H1 (cell line): ENCODE measurements at regions not wholly inside any gene's neighbourhood (a gene's known extent, or its start where the extent isn't known, plus 50 kb on each side); places are given as distances from the start of the nearest gene placed in this dataset.

Source experiments
- CTCF ChIA-PET: fragments of 300-600 bp; sonication (Branson Sonifier 250); formaldehyde crosslinking; loops from one replicate; lab custom pipeline; 2021; ENCODE audit not compliant: partially characterized antibody; lab: Charles Lee
- POLR2A ChIA-PET: fragments of 300-600 bp; sonication (Branson Sonifier 250); formaldehyde crosslinking; loops from one replicate; lab custom pipeline; 2021; ENCODE audit warnings: inconsistent platforms; ENCODE audit not compliant: partially characterized antibody; lab: Charles Lee
- DNase-seq, 2 experiments: peaks; one replicate each; pipeline versions ENCODE4 v3.0.0 to v3.0.0-alpha.2; 2010 to 2022; ENCODE audit warnings: low spot score in 2 of 2, low read depth in 1 of 2, mixed read lengths in 1 of 2
- FAIRE-seq: peaks from 2 replicates; lab custom pipeline; 2011; peaks lifted over from hg19 to GRCh38; lab: Jason Lieb, UNC
- H2AFZ ChIP-seq: 2 replicates; pipeline ENCODE4 v1.8.1; 2012; ENCODE audit warnings: low read length, inconsistent platforms
- H2AK5ac ChIP-seq: 2 replicates; pipeline ENCODE4 v1.6.1; 2013; ENCODE audit warnings: low read depth, low read length
- H2BK120ac ChIP-seq: replicated peaks from 2 replicates; pipeline ENCODE3; 2013; ENCODE audit warnings: low read depth, low read length, inconsistent platforms
- H2BK12ac ChIP-seq: 2 replicates; pipeline ENCODE4 v1.6.1; 2013; ENCODE audit warnings: low read depth, low read length
- H2BK15ac ChIP-seq: 2 replicates; pipeline ENCODE4 v1.6.1; 2013; ENCODE audit warnings: low read length
- H2BK20ac ChIP-seq: 2 replicates; pipeline ENCODE4 v1.6.1; 2013; ENCODE audit warnings: low read length
- H2BK5ac ChIP-seq: 2 replicates; pipeline ENCODE4 v1.6.1; 2013; ENCODE audit warnings: low read depth, low read length
- H3K14ac ChIP-seq: 2 replicates; pipeline ENCODE4 v1.6.1; 2013; ENCODE audit warnings: inconsistent platforms; ENCODE audit not compliant: insufficient read length
- H3K18ac ChIP-seq: 2 replicates; pipeline ENCODE4 v1.6.1; 2013; ENCODE audit warnings: low read length; ENCODE audit errors: extremely low read depth
- H3K23ac ChIP-seq: 2 replicates; pipeline ENCODE4 v1.6.1; 2013; ENCODE audit warnings: inconsistent platforms; ENCODE audit not compliant: insufficient read length
- H3K23me2 ChIP-seq: 2 replicates; pipeline ENCODE4 v1.6.1; 2013; ENCODE audit warnings: low read depth, low read length
- H3K27ac ChIP-seq: 2 replicates; pipeline ENCODE4 v1.6.1; 2011; ENCODE audit warnings: low read depth, low read length, inconsistent platforms
- H3K27me3 ChIP-seq, 4 experiments: replicated peaks in 1 of 4; 1 replicate in 1 of 4; 2 replicates in 3 of 4; pipeline versions ENCODE4 v1.6.1 to v1.8.1; 2011 to 2013; ENCODE audit warnings: low read length in 3 of 4, mild to moderate bottlenecking in 3 of 4, inconsistent platforms in 2 of 4, mixed read lengths in 2 of 4, moderate library complexity in 1 of 4; ENCODE audit not compliant: control insufficient read depth in 3 of 4, insufficient read depth in 3 of 4; ENCODE audit errors: extremely low read depth in 1 of 4
- H3K36me3 ChIP-seq, 4 experiments: 2 replicates each; pipeline versions ENCODE4 v1.6.1 to v1.8.1; 2011 to 2013; ENCODE audit warnings: mild to moderate bottlenecking in 4 of 4, low read length in 3 of 4, moderate library complexity in 2 of 4, control low read depth in 1 of 4, inconsistent platforms in 1 of 4; ENCODE audit not compliant: insufficient read depth in 4 of 4, control insufficient read depth in 2 of 4
- H3K4ac ChIP-seq: replicated peaks from 2 replicates; pipeline ENCODE3; 2013; ENCODE audit warnings: low read length, low read depth, mixed read lengths, inconsistent platforms; ENCODE audit not compliant: insufficient read length
- H3K4me1 ChIP-seq, 4 experiments: replicated peaks in 1 of 4; 1 replicate in 1 of 4; 2 replicates in 3 of 4; pipeline versions ENCODE4 v1.6.1 to v1.8.1; 2011 to 2013; ENCODE audit warnings: low read length in 3 of 4, inconsistent platforms in 2 of 4, mixed read lengths in 1 of 4; ENCODE audit not compliant: insufficient read depth in 4 of 4, control insufficient read depth in 3 of 4
- H3K4me2 ChIP-seq, 2 experiments: 2 replicates each; pipeline versions ENCODE4 v1.6.1 to v1.8.1; 2011 to 2013; ENCODE audit warnings: low read depth in 2 of 2, low read length in 2 of 2, control low read depth in 1 of 2, inconsistent platforms in 1 of 2, mild to moderate bottlenecking in 1 of 2; ENCODE audit not compliant: insufficient read depth in 1 of 2
- H3K4me3 ChIP-seq, 4 experiments: fragments of 200-600, 300-600 bp in 1 of 4; sonication (generic), shearing (Covaris generic), sonication (Bioruptor Twin) in 1 of 4; 2 replicates each; pipeline versions ENCODE4 v1.5.1 to v1.8.1; 2011 to 2016; ENCODE audit warnings: low read length in 4 of 4, low read depth in 3 of 4, control low read depth in 2 of 4, inconsistent platforms in 2 of 4, mild to moderate bottlenecking in 2 of 4, mixed read lengths in 1 of 4, moderate library complexity in 1 of 4; ENCODE audit not compliant: insufficient read depth in 2 of 4; ENCODE audit errors: extremely low read depth in 1 of 4
- H3K56ac ChIP-seq: replicated peaks from 2 replicates; pipeline ENCODE3; 2013; ENCODE audit warnings: low read depth, mild to moderate bottlenecking, mixed read lengths, low read length, inconsistent platforms; ENCODE audit not compliant: insufficient read length
- H3K79me1 ChIP-seq: 2 replicates; pipeline ENCODE4 v1.6.1; 2013; ENCODE audit warnings: low read depth, low read length, control low read depth
- H3K79me2 ChIP-seq, 2 experiments: 2 replicates each; pipeline versions ENCODE4 v1.6.1 to v1.8.1; 2012 to 2013; ENCODE audit warnings: low read length in 2 of 2, mild to moderate bottlenecking in 2 of 2, inconsistent platforms in 1 of 2; ENCODE audit not compliant: insufficient read depth in 2 of 2, control insufficient read depth in 1 of 2
- H3K9ac ChIP-seq, 4 experiments: replicated peaks in 1 of 4; 1 replicate in 1 of 4; 2 replicates in 3 of 4; pipeline versions ENCODE4 v1.6.1 to v1.8.1; 2011 to 2013; ENCODE audit warnings: low read depth in 3 of 4, low read length in 3 of 4, control low read depth in 2 of 4, mild to moderate bottlenecking in 2 of 4, moderate library complexity in 2 of 4, inconsistent platforms in 1 of 4; ENCODE audit errors: extremely low read depth in 1 of 4
- H3K9me3 ChIP-seq, 2 experiments: 2 replicates each; pipeline versions ENCODE4 v1.6.1 to v1.8.1; 2012 to 2013; ENCODE audit warnings: mild to moderate bottlenecking in 2 of 2, moderate library complexity in 2 of 2, control low read depth in 1 of 2, inconsistent platforms in 1 of 2, low read depth in 1 of 2, low read length in 1 of 2, mixed read lengths in 1 of 2; ENCODE audit not compliant: insufficient read depth in 2 of 2
- H4K20me1 ChIP-seq, 2 experiments: replicated peaks in 1 of 2; 2 replicates each; pipeline versions ENCODE3 to v1.8.1; 2011 to 2013; ENCODE audit warnings: inconsistent platforms in 2 of 2, low read length in 2 of 2, mild to moderate bottlenecking in 1 of 2; ENCODE audit not compliant: insufficient read depth in 2 of 2, control insufficient read depth in 1 of 2
- H4K5ac ChIP-seq: 2 replicates; pipeline ENCODE4 v1.6.1; 2013; ENCODE audit warnings: low read length, low read depth, mixed read lengths, inconsistent platforms; ENCODE audit not compliant: insufficient read length
- H4K8ac ChIP-seq: 2 replicates; pipeline ENCODE4 v1.8.0; 2013; ENCODE audit warnings: mild to moderate bottlenecking, moderate library complexity, low read length, inconsistent platforms; ENCODE audit not compliant: insufficient read depth; ENCODE audit errors: extremely low read depth
- H4K91ac ChIP-seq: replicated peaks from 2 replicates; pipeline ENCODE3; 2013; ENCODE audit warnings: low read length, mixed read lengths, inconsistent platforms; ENCODE audit not compliant: insufficient read length
- BACH1 ChIP-seq: IDR thresholded peaks from 2 replicates; pipeline ENCODE4 v1.6.1; 2012; ENCODE audit warnings: low read length, improper control_type of control experiment
- CHD2 ChIP-seq: IDR thresholded peaks from 2 replicates; pipeline ENCODE4 v1.6.1; 2012; ENCODE audit warnings: low read length, improper control_type of control experiment
- CTBP2 ChIP-seq: IDR thresholded peaks from 2 replicates; pipeline ENCODE4 v1.7.0; 2011; ENCODE audit warnings: borderline replicate concordance, mild to moderate bottlenecking, moderate library complexity, mixed read lengths, low read length; ENCODE audit not compliant: insufficient read depth, insufficient read length
- JUN ChIP-seq: IDR thresholded peaks from 2 replicates; pipeline ENCODE4 v1.6.1; 2011; ENCODE audit warnings: low read depth, mild to moderate bottlenecking, improper control_type of control experiment, low read length
- SIX5 ChIP-seq: IDR thresholded peaks from 2 replicates; pipeline ENCODE4 v1.6.1; 2011; ENCODE audit warnings: mild to moderate bottlenecking, low read depth, low read length
- SRF ChIP-seq: IDR thresholded peaks from 2 replicates; pipeline ENCODE4 v1.6.1; 2011; ENCODE audit warnings: mild to moderate bottlenecking, low read depth, low read length, moderate library complexity
- TBP ChIP-seq: IDR thresholded peaks from 2 replicates; pipeline ENCODE4 v1.6.1; 2011; ENCODE audit warnings: low read depth, low read length, improper control_type of control experiment
- ZNF274 ChIP-seq: IDR thresholded peaks from 2 replicates; pipeline ENCODE4 v1.7.0; 2012; ENCODE audit warnings: low read length, borderline replicate concordance; ENCODE audit errors: extremely low read depth
- WGBS, 2 experiments: shearing (Covaris generic) in 1 of 2; methylation state at CpG; one replicate each; pipeline versions ENCODE4 v1.1.6 to v1.1.7; 2013 to 2015; ENCODE audit warnings: low lambda C conversion rate in 2 of 2, mixed read lengths in 2 of 2, inconsistent platforms in 1 of 2, low coverage in 1 of 2, missing lambda C conversion rate in 1 of 2; ENCODE audit not compliant: insufficient replicate concordance in 2 of 2, insufficient coverage in 1 of 2, insufficient read length in 1 of 2; ENCODE audit errors: extremely low coverage in 1 of 2, missing lambda C conversion rate in 1 of 2; 5-methylcytosine and 5-hydroxymethylcytosine counted together
- TF ChIP-seq, protein P1 (sequence below), 3 experiments: IDR thresholded peaks; 1 replicate in 2 of 3; 2 replicates in 1 of 3; pipeline versions ENCODE4 v1.5.1 to v1.6.1; 2011; ENCODE audit warnings: low read length in 3 of 3, mild to moderate bottlenecking in 3 of 3, inconsistent platforms in 2 of 3, low read depth in 1 of 3, moderate library complexity in 1 of 3; ENCODE audit not compliant: insufficient read depth in 1 of 3; ENCODE audit errors: control extremely low read depth in 1 of 3

DNA sequence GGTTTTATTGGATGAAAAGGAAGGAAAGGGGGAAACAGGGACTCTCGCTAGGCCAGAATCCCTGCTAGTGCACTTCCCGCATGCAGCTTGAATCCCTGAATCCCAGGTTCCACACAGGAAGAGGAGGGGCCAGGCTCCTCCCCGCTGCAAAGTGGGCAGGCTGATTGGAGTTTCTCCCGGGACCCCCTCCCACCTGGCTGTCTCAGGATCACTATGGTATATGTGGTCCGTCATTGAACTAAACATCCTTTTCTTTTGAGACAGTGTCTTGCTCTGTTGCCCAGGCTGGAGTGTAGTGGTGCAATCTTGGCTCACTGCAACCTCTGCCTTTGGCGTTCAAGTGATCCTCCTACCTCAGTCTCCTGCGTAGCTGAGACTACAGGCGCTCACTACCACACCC, 70.7 kb downstream of the FAM50B start:
- ChIA-PET CTCF (interaction anchor here (1.5 to 2.1 kb wide), 5 partner anchors 10 to 70 kb away, joined by 5 to 10 read pairs (median 6); partner anchors contain the start of gene FAM50B), POLR2A (interaction anchor here (1.7 kb wide), 1 partner anchor 101 kb away, joined by 4 read pairs; a partner anchor contains a TSS)
- no peak overlapping the region for H4K8ac ChIP-seq
- no peak overlapping the region for H2BK120ac ChIP-seq
- H2AFZ ChIP-seq, result no peak overlapping the region
- no peak overlapping the region for H3K4me2 ChIP-seq
- no peak overlapping the region for H4K91ac ChIP-seq
- H2BK5ac ChIP-seq, result no peak overlapping the region
- no peak overlapping the region for H2BK12ac ChIP-seq
- no peak overlapping the region for H4K5ac ChIP-seq
- H3K4me1 ChIP-seq, result peaks cover 0 to 4% (median 0%) of the 10 kb centered on the region in 4 experiments; a peak in 1 of 7 replicates
- H3K4me3 ChIP-seq, result no peak overlapping the region
- no peak for DNase-seq
- H3K18ac ChIP-seq, result no peak overlapping the region
- no peaks in the 10 kb centered on the region for H3K79me1 ChIP-seq
- no peak overlapping the region for H2BK20ac ChIP-seq
- TF ChIP-seq CTBP2 (no peak), JUN (no peak), CHD2 (no peak), ZNF274 (no peak), SRF (no peak), BACH1 (no peak), TBP (no peak), SIX5 (no peak)
- TF ChIP-seq, protein P1, sequence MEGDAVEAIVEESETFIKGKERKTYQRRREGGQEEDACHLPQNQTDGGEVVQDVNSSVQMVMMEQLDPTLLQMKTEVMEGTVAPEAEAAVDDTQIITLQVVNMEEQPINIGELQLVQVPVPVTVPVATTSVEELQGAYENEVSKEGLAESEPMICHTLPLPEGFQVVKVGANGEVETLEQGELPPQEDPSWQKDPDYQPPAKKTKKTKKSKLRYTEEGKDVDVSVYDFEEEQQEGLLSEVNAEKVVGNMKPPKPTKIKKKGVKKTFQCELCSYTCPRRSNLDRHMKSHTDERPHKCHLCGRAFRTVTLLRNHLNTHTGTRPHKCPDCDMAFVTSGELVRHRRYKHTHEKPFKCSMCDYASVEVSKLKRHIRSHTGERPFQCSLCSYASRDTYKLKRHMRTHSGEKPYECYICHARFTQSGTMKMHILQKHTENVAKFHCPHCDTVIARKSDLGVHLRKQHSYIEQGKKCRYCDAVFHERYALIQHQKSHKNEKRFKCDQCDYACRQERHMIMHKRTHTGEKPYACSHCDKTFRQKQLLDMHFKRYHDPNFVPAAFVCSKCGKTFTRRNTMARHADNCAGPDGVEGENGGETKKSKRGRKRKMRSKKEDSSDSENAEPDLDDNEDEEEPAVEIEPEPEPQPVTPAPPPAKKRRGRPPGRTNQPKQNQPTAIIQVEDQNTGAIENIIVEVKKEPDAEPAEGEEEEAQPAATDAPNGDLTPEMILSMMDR (IDR thresholded peaks at IDR 0.05; ENCODE audit: control extremely low read depth in 1 of 3, insufficient read depth in 1 of 3, low read depth in 1 of 3, low read length in 3 of 3), result no peak
- TF ChIP-seq, all 59 proteins: peak for 0
- H3K56ac ChIP-seq, result no peak overlapping the region
- peaks cover 3 to 4% of the 10 kb centered on the region in 2 experiments; a peak in 2 of 4 replicates for H3K9me3 ChIP-seq
- no peaks in the 10 kb centered on the region; a peak in 1 of 8 replicates for H3K36me3 ChIP-seq
- no peaks in the 10 kb centered on the region for H3K79me2 ChIP-seq
- FAIRE-seq, result no peak
- no peak overlapping the region for H3K9ac ChIP-seq
- H2BK15ac ChIP-seq, result no peak overlapping the region
- no peaks in the 10 kb centered on the region for H3K27me3 ChIP-seq
- no peaks in the 10 kb centered on the region for H4K20me1 ChIP-seq
- no peak overlapping the region for H2AK5ac ChIP-seq
- no peak overlapping the region for H3K23ac ChIP-seq
- H3K23me2 ChIP-seq, result no peaks in the 10 kb centered on the region
- no peak overlapping the region for H3K14ac ChIP-seq
- H3K27ac ChIP-seq, result no peak overlapping the region
- WGBS, 2 experiments, result 87% methylated on average over 8 of the region's 8 CpGs; no CpG with 5 or more reads in 1 of the 2 experiments
- no peak overlapping the region for H3K4ac ChIP-seq
